Fibroblast of gingiva (primary cell): ENCODE measurements at regions not wholly inside any gene's neighbourhood (a gene's known extent, or its start where the extent isn't known, plus 50 kb on each side); places are given as distances from the start of the nearest gene placed in this dataset.

Experiments
- DNase-seq: peaks from one replicate; pipeline ENCODE4 v3.0.0-alpha.2; 2011; ENCODE audit warnings: low read depth

GRCh38 chr22:27621486-27622070 lies 180.0 kb downstream of the MN1 start:
- no peak for DNase-seq

DNA sequence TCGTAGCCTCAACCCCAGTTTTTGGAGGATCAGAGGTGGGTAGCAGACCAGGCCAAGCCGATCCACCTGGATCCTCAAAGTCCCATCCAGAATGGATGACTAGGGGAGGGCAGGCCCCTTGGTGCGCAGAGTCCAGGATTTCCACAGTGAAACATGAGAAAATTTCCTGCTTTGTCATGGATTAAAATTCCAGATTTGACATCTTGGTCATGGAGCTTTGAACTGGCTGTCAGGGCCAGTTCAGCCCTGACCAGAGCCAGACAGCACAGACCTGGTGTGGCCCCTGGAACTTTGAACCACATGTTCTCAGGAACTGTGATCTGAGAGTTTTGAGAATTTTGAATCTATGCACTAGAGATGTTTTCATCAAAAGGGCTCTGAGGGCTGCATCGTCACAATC lies 177.5 kb downstream of the MN1 start:
- DNase-seq: no peak

- no peak for DNase-seq
Observed at GRCh38 chr22:27624705-27625104, 176.9 kb downstream of the MN1 start.

DNA sequence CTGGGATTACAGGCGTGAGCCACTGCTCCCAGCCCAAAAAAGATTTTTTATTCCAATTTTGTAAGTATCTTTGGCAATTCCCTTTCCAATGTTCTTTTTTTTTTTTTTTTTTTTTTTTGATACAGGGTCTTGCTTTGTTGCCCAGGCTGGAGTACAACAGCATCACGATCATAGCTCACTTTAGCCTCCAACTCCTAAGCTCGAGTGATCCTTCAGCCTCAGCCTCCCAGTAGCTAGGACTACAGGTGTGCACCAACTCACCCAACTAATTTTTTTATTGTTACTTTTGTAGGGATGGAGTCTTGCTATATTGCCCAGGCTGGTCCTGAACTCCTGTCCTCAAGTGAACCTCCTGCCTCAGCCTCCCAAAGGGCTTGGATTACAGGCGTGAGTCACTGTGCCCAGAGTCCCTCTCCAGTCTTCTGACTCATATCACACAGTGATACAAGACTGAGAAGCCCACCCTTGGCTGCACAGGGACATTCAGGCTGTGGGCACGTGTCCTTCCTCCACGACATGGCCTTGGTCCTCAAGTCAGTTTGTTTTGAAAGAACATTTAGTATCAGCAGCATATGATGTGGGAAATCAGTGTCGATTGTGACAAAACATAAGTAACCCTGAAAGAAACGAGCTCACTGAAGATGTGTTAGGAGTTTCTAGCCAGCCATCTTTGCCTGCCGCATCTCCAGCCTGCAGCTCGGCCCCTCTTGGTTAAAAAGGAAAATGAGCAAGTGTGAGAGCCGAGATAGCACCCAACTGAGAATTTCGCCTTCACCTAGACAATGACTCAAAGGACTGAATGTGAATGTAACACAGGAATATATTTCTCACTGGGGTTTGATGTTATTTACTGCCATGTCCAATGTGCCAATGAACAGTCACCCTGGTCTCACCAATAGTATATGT lies 175.5 kb downstream of the MN1 start:
- no peak for DNase-seq

DNA sequence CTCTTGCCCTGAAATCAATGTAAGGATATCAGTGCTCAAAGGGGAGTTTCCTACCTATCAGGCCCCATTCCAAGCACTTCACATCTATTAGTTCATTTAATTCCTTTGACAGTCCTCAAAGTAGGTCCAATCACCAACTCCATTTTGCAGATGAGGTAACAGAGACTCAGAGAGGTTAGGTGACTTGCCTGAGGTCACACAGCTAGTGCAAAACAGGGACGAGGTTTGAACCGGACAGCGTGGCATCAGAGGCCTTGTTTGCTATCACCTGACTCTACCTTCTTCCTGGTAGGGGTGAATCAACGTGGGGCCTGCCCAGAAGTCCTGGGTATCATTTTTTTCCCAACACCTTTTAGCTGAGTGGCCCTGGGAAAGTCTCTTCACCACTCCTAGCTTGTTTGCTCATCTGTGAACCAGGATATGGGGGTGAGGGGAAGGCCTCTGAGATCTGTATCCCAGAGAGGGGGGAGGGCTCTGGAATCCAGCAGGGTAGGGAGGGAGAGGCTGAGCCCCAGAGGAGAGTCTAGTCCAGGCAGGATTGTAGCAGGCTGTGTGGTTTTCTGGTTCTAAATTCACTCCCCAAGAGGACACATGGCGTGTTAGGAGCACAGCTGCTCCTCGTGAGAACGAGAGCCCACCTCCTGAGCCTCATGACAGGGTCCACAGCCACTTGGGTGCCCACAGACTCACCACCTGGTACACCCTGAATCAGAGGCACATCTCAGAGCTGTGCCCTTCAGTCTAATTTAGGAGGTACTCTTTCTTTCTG lies 174.7 kb downstream of the MN1 start:
- DNase-seq: no peak

DNA sequence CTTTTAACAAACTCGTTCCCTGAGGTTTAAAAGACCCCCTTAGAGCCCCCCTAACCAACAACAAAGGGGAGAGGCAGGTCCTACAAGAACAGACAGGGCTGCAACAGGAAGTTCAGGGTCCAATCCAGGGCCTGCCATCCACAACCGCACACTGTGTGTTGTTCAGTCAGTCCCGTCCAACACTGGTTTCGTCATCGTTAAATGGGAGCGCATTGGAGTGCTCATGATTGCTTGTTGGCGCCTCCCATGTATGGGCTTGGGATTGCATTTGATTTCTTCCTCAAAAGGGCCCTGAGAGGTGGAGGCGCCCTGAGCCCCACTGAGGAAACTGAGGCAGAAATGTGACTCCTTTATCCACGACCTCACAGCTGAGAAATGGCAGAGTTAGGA lies 174.1 kb downstream of the MN1 start:
- DNase-seq: no peak

DNA sequence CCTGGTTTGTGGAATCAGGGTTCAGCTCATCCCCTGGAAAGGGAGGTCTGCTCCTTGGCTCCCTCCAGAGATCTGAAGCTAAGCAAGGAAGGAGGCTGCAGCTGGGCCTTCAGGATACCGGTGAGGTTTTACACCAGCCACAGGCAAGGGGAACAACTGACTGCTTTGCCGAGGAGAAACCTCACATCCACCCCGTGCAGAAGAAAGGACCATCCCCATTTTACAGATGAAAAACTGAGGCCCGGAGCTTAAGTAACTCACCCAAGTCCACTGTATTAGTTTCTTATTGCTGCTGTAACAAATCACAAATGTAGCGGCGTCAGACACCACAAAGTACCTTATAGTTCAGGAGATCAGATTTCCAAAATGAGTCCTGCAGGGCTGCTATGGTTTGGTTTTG lies 173.7 kb downstream of the MN1 start:
- no peak for DNase-seq

DNA sequence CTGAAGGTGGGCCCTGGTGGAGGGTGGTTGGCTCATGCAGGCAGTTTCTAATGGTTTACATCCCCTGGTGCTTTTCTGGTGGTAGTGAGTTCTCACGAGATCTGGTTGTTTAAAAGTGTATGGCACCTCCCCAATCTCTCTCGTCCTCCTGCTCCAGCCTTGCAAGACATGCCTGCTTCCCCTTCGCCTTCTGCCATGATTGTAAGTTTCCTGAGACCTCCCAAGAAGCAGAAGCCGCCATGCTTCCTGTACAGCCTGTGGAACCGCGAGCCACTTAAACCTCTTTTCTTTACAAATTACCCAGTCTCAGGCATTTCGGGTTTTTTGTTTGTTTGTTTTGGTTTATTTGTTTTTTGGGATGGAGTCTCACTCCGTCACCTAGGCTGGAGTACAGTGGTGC lies 173.2 kb downstream of the MN1 start:
- no peak for DNase-seq

GRCh38 chr22:27628891-27629631 lies 172.5 kb downstream of the MN1 start:
- DNase-seq: no peak

- no peak for DNase-seq
Observed at GRCh38 chr22:27629908-27630673, 171.5 kb downstream of the MN1 start.

DNA sequence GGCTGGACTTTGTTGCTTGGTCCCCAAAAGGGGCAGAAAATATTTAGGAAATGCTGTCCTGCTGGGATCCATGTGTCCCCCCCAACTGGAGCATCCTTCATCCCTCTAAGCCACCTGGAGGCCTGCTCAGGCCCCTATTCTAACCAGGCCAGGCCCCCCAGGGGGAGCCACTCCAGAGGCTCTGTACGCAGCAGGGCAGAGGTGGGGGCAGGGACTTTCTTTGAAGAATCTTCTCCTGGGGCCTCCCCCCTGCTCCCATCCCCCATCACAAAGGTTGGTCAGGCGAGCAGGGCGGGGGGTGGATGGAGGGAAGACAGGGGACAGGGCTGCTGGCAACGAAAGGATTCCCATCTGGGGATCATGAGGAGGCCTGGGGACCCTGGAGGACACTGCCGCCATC lies 170.8 kb downstream of the MN1 start:
- no peak for DNase-seq

- DNase-seq: no peak
Observed at GRCh38 chr22:27631641-27632040, 169.9 kb downstream of the MN1 start.

GRCh38 chr22:27632451-27633295 lies 168.9 kb downstream of the MN1 start:
- no peak for DNase-seq

DNA sequence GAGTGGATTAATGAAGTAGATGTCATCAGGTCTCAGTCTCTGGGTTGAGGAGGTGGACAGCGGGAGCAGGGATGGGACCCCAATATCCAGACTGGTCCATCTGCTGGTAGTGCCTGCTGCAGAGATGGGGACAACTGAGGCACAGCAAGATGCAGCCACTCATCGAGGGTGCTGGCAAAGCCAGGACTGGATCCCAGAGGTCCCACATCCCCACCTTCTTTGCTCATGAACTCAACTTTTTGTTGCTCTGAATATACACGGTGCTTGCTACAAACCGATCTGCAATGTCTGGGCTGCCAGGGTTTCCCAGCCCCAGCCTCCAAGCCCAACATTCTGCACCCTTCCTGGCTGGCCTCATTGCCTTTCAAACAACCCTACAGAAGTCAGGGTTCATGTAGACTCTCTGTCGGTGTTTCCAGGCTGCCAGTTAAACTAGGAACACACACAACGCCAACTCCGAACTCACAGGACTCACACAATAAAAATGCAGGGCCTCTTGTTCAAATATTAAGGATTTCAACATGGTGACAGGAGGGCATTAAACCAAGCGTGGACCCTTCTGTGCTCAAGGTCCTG lies 168.2 kb downstream of the MN1 start:
- DNase-seq: no peak

GRCh38 chr22:27634043-27634740 lies 167.4 kb downstream of the MN1 start:
- no peak for DNase-seq

- DNase-seq: no peak
Observed at GRCh38 chr22:27635435-27635834, 166.1 kb downstream of the MN1 start.

DNA sequence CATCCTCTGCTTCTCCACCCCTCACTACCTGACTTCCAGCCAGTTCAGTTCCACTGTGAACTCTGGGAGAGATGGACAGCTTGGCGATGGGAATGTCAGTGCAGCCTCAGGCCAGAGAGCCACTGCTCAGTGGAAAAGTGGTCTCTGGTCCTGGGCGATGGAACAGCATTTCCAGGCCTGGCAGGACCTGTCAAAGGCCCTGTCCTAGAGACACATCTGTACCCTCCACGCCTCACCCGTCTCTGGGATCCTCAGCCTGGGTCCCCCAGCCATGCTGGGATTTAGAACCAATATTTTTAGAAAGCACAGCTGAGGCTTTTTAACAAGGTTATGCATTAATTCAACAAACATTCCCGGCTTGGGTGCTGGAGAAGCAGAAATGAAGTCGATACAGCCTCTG lies 165.7 kb downstream of the MN1 start:
- no peak for DNase-seq

DNA sequence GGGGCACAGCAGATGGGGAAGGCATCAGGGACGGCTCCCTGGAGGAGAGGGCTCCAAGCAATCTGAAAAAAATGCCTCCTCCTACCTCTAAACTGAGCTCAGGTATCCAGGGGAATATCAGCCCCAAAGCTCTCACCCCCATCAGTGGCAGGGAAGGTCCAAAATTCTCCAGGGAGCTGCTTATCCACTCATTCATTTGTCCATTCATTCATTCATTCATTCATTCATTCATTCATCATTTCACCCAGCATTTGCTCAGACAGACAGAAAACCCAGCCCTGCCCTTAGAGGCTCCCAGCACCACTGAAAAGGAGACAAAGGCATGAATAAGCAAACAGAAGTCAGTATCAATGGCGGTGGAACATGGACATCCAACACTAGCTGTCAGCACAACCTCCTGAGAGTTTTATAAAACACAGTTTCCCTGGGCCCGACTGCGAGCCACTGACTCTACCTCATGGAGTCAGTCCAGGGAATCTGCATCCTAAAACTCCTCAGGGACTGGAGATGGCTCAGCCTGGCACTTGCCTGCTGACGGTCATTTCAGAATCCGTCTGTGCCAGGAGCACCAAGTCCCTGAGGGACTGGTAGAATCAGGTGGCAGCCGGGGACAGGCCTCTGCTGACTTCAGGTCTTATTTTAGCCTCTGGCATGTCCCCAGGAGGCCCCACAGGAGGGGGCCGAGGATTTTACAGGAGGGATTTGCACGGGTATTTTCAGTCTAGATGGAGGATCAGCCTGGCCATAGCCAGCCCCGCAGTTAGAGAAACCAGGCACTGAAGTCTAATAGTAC lies 164.6 kb downstream of the MN1 start:
- no peak for DNase-seq

GRCh38 chr22:27637604-27638003 lies 164.0 kb downstream of the MN1 start:
- peak; percentile 50 for DNase-seq
